Uterus (tissue), 3 donors: ENCODE measurements at regions not wholly inside any gene's neighbourhood (a gene's known extent, or its start where the extent isn't known, plus 50 kb on each side); places are given as distances from the start of the nearest gene placed in this dataset.

Experiments
- DNase-seq, 2 donors: peaks; one replicate each; pipeline ENCODE4 v3.0.0-alpha.2; 2019 to 2020
- H3K27ac ChIP-seq, 2 donors: fragments of 200-600 bp; sonication (generic); 1 replicate in 1 of 2; 2 replicates in 1 of 2; pipeline ENCODE4 v1.5.1; 2016 to 2018
- H3K27me3 ChIP-seq, 2 donors: fragments of 200-600 bp; sonication (generic); one replicate each; pipeline ENCODE4 v1.5.1; 2018 to 2019; ENCODE audit warnings: control low read depth in 1 of 2
- H3K36me3 ChIP-seq, 2 donors: fragments of 200-600 bp; sonication (generic); one replicate each; pipeline ENCODE4 v1.5.1; 2019; ENCODE audit warnings: control low read depth in 1 of 2
- H3K4me1 ChIP-seq, 2 donors: fragments of 200-600 bp; sonication (generic); one replicate each; pipeline ENCODE4 v1.5.1; 2018 to 2019; ENCODE audit warnings: control low read depth in 1 of 2
- H3K4me3 ChIP-seq, 2 donors: fragments of 200-600 bp; sonication (generic); 1 replicate in 1 of 2; 2 replicates in 1 of 2; pipeline ENCODE4 v1.5.1; 2018 to 2019; ENCODE audit warnings: mild to moderate bottlenecking in 1 of 2
- H3K9me3 ChIP-seq, 2 donors: fragments of 200-600 bp; sonication (generic); one replicate each; pipeline ENCODE4 v1.5.1; 2019; ENCODE audit warnings: control low read depth in 1 of 2
- POLR2A ChIP-seq, 2 donors: fragments of 450-650 bp; IDR thresholded peaks; one replicate each; pipeline ENCODE4 v1.6.1; 2016; ENCODE audit warnings: antibody characterized with exemption in 2 of 2, mild to moderate bottlenecking in 1 of 2, moderate library complexity in 1 of 2
- intact Hi-C: fragments of 100-400 bp; cut with DNase I; formaldehyde crosslinking; loops from one replicate; pipeline ENCODE4 v1.15.1; 2023; ENCODE audit warnings: low total_unique reads
- TF ChIP-seq, protein P1 (sequence below), 4 experiments: fragments of 200-600 bp in 2 of 4; fragments of 450-650 bp in 2 of 4; sonication (generic) in 2 of 4; IDR thresholded peaks; one replicate each; pipeline ENCODE4 v1.5.1; 2016 to 2019; ENCODE audit warnings: antibody characterized with exemption in 4 of 4, mild to moderate bottlenecking in 2 of 4, moderate library complexity in 1 of 4
- donor health status: DM: yes; HTN: yes; CAD: no.

DNA sequence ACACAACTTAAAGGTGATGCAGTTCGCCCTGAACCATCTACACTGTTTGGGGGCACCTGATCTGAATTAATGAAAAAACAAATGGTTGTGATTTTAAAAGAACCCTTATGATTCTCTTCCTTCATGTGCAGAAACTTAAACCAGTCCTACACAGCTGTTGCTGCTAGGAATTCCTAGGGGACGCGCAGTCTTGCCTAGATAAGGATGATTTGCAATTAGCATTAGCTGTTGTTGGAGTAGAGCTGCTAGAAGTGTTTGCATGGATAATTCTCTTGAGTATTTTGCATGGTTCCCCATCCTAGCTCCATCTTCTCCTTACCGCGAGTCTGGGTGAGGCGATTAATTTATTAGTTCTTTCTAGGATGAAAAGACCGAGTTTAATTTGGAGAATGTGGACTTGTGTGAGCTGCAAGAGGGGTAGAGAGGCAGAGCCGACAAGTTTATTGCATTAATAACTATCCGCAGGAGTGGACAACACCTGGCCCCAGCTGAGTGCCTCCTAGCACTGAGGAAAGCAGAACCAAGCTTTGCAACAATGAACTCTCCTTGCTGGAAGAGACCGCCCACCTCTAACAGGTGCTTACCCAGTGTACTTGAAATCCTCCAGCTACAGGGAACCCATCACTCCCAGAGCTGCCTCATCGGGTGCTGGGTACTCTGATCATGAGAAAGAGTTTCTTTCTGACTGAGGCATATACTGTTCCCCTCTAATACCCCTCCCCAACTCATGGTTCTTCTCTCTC is 75.0 kb upstream of the WNT7A start:
- TF ChIP-seq, protein P1, sequence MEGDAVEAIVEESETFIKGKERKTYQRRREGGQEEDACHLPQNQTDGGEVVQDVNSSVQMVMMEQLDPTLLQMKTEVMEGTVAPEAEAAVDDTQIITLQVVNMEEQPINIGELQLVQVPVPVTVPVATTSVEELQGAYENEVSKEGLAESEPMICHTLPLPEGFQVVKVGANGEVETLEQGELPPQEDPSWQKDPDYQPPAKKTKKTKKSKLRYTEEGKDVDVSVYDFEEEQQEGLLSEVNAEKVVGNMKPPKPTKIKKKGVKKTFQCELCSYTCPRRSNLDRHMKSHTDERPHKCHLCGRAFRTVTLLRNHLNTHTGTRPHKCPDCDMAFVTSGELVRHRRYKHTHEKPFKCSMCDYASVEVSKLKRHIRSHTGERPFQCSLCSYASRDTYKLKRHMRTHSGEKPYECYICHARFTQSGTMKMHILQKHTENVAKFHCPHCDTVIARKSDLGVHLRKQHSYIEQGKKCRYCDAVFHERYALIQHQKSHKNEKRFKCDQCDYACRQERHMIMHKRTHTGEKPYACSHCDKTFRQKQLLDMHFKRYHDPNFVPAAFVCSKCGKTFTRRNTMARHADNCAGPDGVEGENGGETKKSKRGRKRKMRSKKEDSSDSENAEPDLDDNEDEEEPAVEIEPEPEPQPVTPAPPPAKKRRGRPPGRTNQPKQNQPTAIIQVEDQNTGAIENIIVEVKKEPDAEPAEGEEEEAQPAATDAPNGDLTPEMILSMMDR (IDR thresholded peaks at IDR 0.05) = no peak
- no peak for TF ChIP-seq POLR2A (IDR thresholded peaks at IDR 0.05)
- Histone ChIP-seq H3K4me1 (no peaks in the 10 kb centered on the region), H3K36me3 (no peaks in the 10 kb centered on the region), H3K9me3 (no peaks in the 10 kb centered on the region), H3K27me3 (no peaks in the 10 kb centered on the region), H3K4me3 (no peak overlapping the region), H3K27ac (no peak overlapping the region)
- intact Hi-C loops = no loop called here
- DNase-seq = no peak

DNA sequence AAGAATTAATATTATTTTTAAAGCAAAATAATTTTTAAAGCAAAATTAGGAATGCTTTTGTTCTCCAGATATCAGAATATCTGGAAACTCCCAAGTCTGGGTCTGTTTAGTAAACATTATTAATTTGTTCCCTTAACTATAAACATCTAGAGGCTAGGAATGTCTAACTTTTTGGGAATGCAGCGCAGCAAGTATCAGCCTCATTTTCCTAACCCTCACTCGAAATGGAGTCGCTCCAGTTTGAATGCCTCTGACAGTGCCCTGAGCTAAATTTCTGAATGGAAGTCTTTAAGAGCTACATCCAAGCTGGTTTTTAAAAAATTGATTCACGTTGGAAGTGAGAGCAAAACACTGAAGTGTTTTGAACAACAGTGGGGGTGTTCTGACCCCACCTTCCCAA is 74.4 kb upstream of the WNT7A start:
- intact Hi-C loops = no loop called here
- DNase-seq = no peak
- no peak overlapping the region for H3K4me3 ChIP-seq
- H3K36me3 ChIP-seq = no peaks in the 10 kb centered on the region
- TF ChIP-seq, protein P1 (IDR thresholded peaks at IDR 0.05) = no peak
- no peak for TF ChIP-seq POLR2A (IDR thresholded peaks at IDR 0.05)
- no peaks in the 10 kb centered on the region for H3K9me3 ChIP-seq
- no peaks in the 10 kb centered on the region for H3K27me3 ChIP-seq
- no peaks in the 10 kb centered on the region for H3K4me1 ChIP-seq
- H3K27ac ChIP-seq = no peak overlapping the region

DNA sequence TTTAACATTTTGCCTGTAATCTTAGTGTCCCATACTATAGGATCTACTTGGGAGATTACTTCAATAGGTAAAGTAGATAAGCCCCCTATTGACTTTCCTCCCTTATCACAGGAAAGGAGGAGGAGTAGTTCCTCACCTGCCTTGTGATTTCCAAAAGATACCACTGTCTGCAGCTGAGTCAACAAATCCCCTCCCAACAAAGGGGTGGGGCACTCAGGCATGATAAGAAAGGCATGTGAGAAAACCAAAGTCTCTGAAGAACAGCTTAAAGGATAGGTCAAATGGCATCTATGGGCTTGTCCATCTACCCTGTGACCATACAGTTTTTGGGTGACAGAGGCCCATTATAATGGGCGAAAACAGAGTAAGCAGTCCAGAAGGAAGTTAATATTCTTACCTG is 71.3 kb upstream of the WNT7A start:
- no peak for TF ChIP-seq POLR2A (IDR thresholded peaks at IDR 0.05)
- TF ChIP-seq, protein P1 (IDR thresholded peaks at IDR 0.05) = no peak
- no peaks in the 10 kb centered on the region for H3K27me3 ChIP-seq
- H3K4me3 ChIP-seq = no peak overlapping the region
- DNase-seq = no peak
- no peaks in the 10 kb centered on the region for H3K4me1 ChIP-seq
- no peaks in the 10 kb centered on the region for H3K36me3 ChIP-seq
- no peak overlapping the region for H3K27ac ChIP-seq
- H3K9me3 ChIP-seq = no peaks in the 10 kb centered on the region
- intact Hi-C loops = no loop called here

DNA sequence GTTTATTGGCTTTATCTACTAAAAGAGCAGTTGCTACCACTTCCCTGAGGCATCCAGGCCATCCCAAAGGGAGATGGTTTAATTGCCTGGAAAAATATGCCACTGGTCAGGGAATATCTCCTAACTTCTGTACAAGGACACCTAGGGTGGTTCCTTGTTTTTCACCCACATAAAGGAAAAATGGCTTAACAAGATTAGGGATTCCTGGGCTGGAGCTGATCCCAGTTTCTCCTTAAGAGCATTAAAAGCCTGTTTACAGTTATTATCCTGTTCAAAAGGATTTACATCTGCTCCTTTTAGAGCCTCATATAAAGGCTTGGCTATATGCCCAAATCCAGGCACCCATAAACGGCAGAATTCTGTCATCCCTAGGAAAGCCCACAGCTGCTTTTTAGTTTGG is 70.2 kb upstream of the WNT7A start:
- intact Hi-C loops = no loop called here
- TF ChIP-seq POLR2A (IDR thresholded peaks at IDR 0.05) = no peak
- TF ChIP-seq, protein P1 (IDR thresholded peaks at IDR 0.05) = no peak
- Histone ChIP-seq H3K4me3 (no peak overlapping the region), H3K4me1 (no peaks in the 10 kb centered on the region), H3K36me3 (no peaks in the 10 kb centered on the region), H3K9me3 (no peaks in the 10 kb centered on the region), H3K27ac (no peak overlapping the region), H3K27me3 (no peaks in the 10 kb centered on the region)
- no peak for DNase-seq

DNA sequence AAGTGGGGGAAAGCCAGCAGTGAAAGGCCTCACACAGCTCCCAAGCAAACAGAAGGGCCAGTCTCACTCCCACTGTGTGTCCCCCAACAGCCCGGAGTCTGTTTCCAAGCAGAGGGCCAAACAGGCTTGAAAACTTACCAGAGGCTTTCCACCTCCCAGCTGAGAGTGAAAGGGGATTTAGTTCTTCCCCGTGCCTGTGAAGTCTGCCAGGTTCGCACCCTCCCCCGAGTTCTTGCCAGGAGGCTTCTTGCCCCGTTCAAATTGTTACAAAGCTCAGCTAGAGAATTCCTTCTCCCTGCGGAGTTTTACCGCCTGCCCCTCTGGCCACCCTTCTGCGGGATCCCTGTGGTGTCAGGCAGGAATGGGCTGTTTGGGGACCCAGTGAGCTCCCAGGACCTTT is 68.0 kb upstream of the WNT7A start:
- no peak for DNase-seq
- no peaks in the 10 kb centered on the region for H3K27me3 ChIP-seq
- intact Hi-C loops = no loop called here
- TF ChIP-seq, protein P1 (IDR thresholded peaks at IDR 0.05) = no peak
- TF ChIP-seq POLR2A (IDR thresholded peaks at IDR 0.05) = no peak
- no peaks in the 10 kb centered on the region for H3K36me3 ChIP-seq
- no peak overlapping the region for H3K4me3 ChIP-seq
- no peak overlapping the region for H3K27ac ChIP-seq
- peaks cover 0 to 5% of the 10 kb centered on the region in 2 donors for H3K9me3 ChIP-seq
- H3K4me1 ChIP-seq = no peaks in the 10 kb centered on the region
